Esophagus squamous epithelium (tissue), 5 donors: ENCODE measurements at regions not wholly inside any gene's neighbourhood (a gene's known extent, or its start where the extent isn't known, plus 50 kb on each side); places are given as distances from the start of the nearest gene placed in this dataset.

Experiments used
- DNase-seq: peaks from one replicate; lab custom pipeline; 2025; lab: John Stamatoyannopoulos, UW
- H3K27ac ChIP-seq, 4 donors: fragments of 200-600 bp; sonication (generic); one replicate each; pipeline ENCODE4 v1.5.1; 2016 to 2019; ENCODE audit warnings: mild to moderate bottlenecking in 1 of 4
- H3K27me3 ChIP-seq, 4 donors: fragments of 200-600 bp; sonication (generic); 1 replicate in 3 of 4; 2 replicates in 1 of 4; pipeline versions ENCODE4 v1.5.1 to v1.6.0; 2017 to 2021; ENCODE audit warnings: antibody characterized with exemption in 1 of 4
- H3K36me3 ChIP-seq, 3 donors: fragments of 200-600 bp; sonication (generic); one replicate each; pipeline ENCODE4 v1.5.1; 2016 to 2019
- H3K4me1 ChIP-seq, 3 donors: fragments of 200-600 bp; sonication (generic); one replicate each; pipeline ENCODE4 v1.5.1; 2017 to 2019
- H3K4me3 ChIP-seq, 4 donors: fragments of 200-600 bp; sonication (generic); 1 replicate in 3 of 4; 2 replicates in 1 of 4; pipeline ENCODE4 v1.5.1; 2016 to 2019; ENCODE audit warnings: mild to moderate bottlenecking in 2 of 4, moderate library complexity in 1 of 4
- H3K9me3 ChIP-seq, 3 donors: fragments of 200-600 bp; sonication (generic); one replicate each; pipeline ENCODE4 v1.5.1; 2016 to 2019
- CTCF ChIP-seq, 6 experiments: fragments of 450-650 bp in 4 of 6; fragments of 200-600 bp in 2 of 6; sonication (generic) in 2 of 6; IDR thresholded peaks; one replicate each; pipeline ENCODE4 v1.5.1; 2016 to 2019; ENCODE audit warnings: antibody characterized with exemption in 6 of 6, mild to moderate bottlenecking in 4 of 6, moderate library complexity in 4 of 6
- POLR2A ChIP-seq, 4 donors: fragments of 450-650 bp; IDR thresholded peaks; one replicate each; pipeline ENCODE4 v1.6.1; 2017; ENCODE audit warnings: antibody characterized with exemption in 4 of 4, mild to moderate bottlenecking in 4 of 4, moderate library complexity in 3 of 4
- WGBS, 2 donors: methylation state at CpG; one replicate each; pipeline ENCODE4 v1.1.5; 2018; 5-methylcytosine and 5-hydroxymethylcytosine counted together
- intact Hi-C: fragments of 100-400 bp; cut with DNase I; formaldehyde crosslinking; loops from one replicate; pipeline ENCODE4 v1.15.0; 2022
- donor health status: DM: yes; HTN: yes; CAD: no.

GRCh38 chr12:130216031-130216430 lies 53.8 kb downstream of the FZD10 start:
- 65 to 73% methylated on average over 8 to 9 of the region's 9 CpGs for WGBS, 2 donors
- intact Hi-C loops, result no loop called here
- H3K4me1 ChIP-seq, result peaks cover 3 to 40% (median 4%) of the 10 kb centered on the region in 3 donors
- TF ChIP-seq CTCF (IDR thresholded peaks at IDR 0.05), result no peak
- TF ChIP-seq POLR2A (IDR thresholded peaks at IDR 0.05), result no peak
- H3K9me3 ChIP-seq, result no peaks in the 10 kb centered on the region
- no peaks in the 10 kb centered on the region for H3K36me3 ChIP-seq
- DNase-seq, result no peak
- H3K27me3 ChIP-seq, result peaks cover 0 to 24% (median 0%) of the 10 kb centered on the region in 4 donors
- peak overlapping the region in 1 of 4 donors; percentile 14 for H3K27ac ChIP-seq
- H3K4me3 ChIP-seq, result no peak overlapping the region

GRCh38 chr12:130218682-130219081 lies 56.4 kb downstream of the FZD10 start:
- WGBS, 2 donors, result 83 to 93% methylated on average over 12 of the region's 12 CpGs
- TF ChIP-seq CTCF (IDR thresholded peaks at IDR 0.05) (no peak), POLR2A (IDR thresholded peaks at IDR 0.05) (no peak)
- Histone ChIP-seq H3K9me3 (no peaks in the 10 kb centered on the region), H3K27me3 (peaks cover 0 to 36% (median 0%) of the 10 kb centered on the region in 4 donors), H3K36me3 (no peaks in the 10 kb centered on the region), H3K4me1 (peaks cover 3 to 29% (median 4%) of the 10 kb centered on the region in 3 donors), H3K4me3 (no peak overlapping the region), H3K27ac (no peak overlapping the region)
- intact Hi-C loops, result no loop called here
- no peak for DNase-seq

- TF ChIP-seq CTCF (IDR thresholded peaks at IDR 0.05), result no peak
- 47 to 51% methylated on average over 14 to 15 of the region's 15 CpGs for WGBS, 2 donors
Observed at GRCh38 chr12:130219929-130220705, 57.9 kb downstream of the FZD10 start.

GRCh38 chr12:130220706-130221100 lies 58.4 kb downstream of the FZD10 start:
- Histone ChIP-seq H3K27ac (no peak overlapping the region), H3K4me3 (no peak overlapping the region), H3K36me3 (no peaks in the 10 kb centered on the region), H3K27me3 (peaks cover 0 to 43% (median 0%) of the 10 kb centered on the region in 4 donors), H3K4me1 (peaks cover 0 to 24% (median 0%) of the 10 kb centered on the region in 3 donors), H3K9me3 (no peaks in the 10 kb centered on the region)
- DNase-seq, result no peak
- intact Hi-C loops, result no loop called here
- WGBS, 2 donors, result 57 to 63% methylated on average over 9 of the region's 9 CpGs
- TF ChIP-seq POLR2A (IDR thresholded peaks at IDR 0.05) (no peak), CTCF (IDR thresholded peaks at IDR 0.05) (no peak)

More at GRCh38 chr12:130219929-130220705, 57.9 kb downstream of the FZD10 start:
- Histone ChIP-seq H3K4me1 (peaks cover 3 to 24% (median 3%) of the 10 kb centered on the region in 3 donors), H3K27me3 (peaks cover 0 to 43% (median 0%) of the 10 kb centered on the region in 4 donors), H3K9me3 (no peaks in the 10 kb centered on the region), H3K4me3 (no peak overlapping the region), H3K36me3 (no peaks in the 10 kb centered on the region), H3K27ac (no peak overlapping the region)
- DNase-seq, result no peak
- intact Hi-C loops, result no loop called here

- H3K4me3 ChIP-seq, result no peak overlapping the region
- H3K9me3 ChIP-seq, result no peaks in the 10 kb centered on the region
- DNase-seq, result no peak
- no peaks in the 10 kb centered on the region for H3K36me3 ChIP-seq
- TF ChIP-seq CTCF (IDR thresholded peaks at IDR 0.05) (no peak), POLR2A (IDR thresholded peaks at IDR 0.05) (no peak)
- 70 to 75% methylated on average over 22 to 23 of the region's 23 CpGs for WGBS, 2 donors
- H3K4me1 ChIP-seq, result peaks cover 0 to 29% (median 0%) of the 10 kb centered on the region in 3 donors
- peaks cover 0 to 57% (median 0%) of the 10 kb centered on the region in 4 donors for H3K27me3 ChIP-seq
- intact Hi-C loops, result no loop called here
- H3K27ac ChIP-seq, result no peak overlapping the region
Observed at GRCh38 chr12:130222519-130223218, 60.4 kb downstream of the FZD10 start.
